ENCODE measurements at regions not wholly inside any gene's neighbourhood (a gene's known extent, or its start where the extent isn't known, plus 50 kb on each side); places are given as distances from the start of the nearest gene placed in this dataset.
"Not testable (repeated sequence)": the region's sequence is repeated elsewhere in the genome, so short reads cannot be mapped to it uniquely, and the experiment has no call there.

DNA sequence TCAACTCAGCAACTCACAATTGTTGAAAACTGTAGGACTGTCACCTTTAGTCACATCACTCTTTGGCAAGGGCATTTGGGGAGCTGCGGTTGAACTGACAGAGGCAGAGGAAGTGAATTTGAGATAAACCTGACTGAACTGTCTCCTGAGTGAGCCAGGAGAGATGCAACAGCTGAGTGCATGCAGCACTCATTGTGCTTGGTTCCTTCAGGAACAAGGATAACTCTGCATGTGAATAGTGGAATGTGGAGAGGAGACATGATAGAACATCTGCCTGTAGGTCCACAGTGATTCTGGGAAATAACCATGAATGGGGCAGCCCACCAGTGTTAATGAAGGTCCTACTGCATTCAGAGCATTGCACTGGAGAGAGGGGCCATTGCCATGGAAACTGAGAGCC, 494.7 kb downstream of the STK39 start:
- no peak overlapping the region for H3K4me3 ChIP-seq (ENCODE audit: low read depth, low read length)
- no peaks in the 10 kb centered on the region for H3K36me3 ChIP-seq (ENCODE audit: control insufficient read depth, insufficient read depth, low read length)
- no peaks in the 10 kb centered on the region for H3K9me3 ChIP-seq (ENCODE audit: control insufficient read depth, insufficient read depth, low read length)
- H3K27me3 ChIP-seq (ENCODE audit: control insufficient read depth, insufficient read depth, low read length): no peaks in the 10 kb centered on the region
- H3K9ac ChIP-seq (ENCODE audit: low read depth, low read length): no peak overlapping the region
- no peak overlapping the region for H3K27ac ChIP-seq (ENCODE audit: low read depth, low read length)
- peaks cover 44% of the 10 kb centered on the region for H3K4me1 ChIP-seq (ENCODE audit: control insufficient read depth, insufficient read depth, low read length)

GRCh38 chr2:167750675-167751074, 496.7 kb downstream of the STK39 start:
- Histone ChIP-seq H3K36me3 (ENCODE audit: control insufficient read depth, insufficient read depth, low read length) (no peaks in the 10 kb centered on the region), H3K4me1 (ENCODE audit: control insufficient read depth, insufficient read depth, low read length) (peaks cover 29% of the 10 kb centered on the region), H3K27me3 (ENCODE audit: control insufficient read depth, insufficient read depth, low read length) (no peaks in the 10 kb centered on the region), H3K27ac (ENCODE audit: low read depth, low read length) (no peak overlapping the region), H3K9me3 (ENCODE audit: control insufficient read depth, insufficient read depth, low read length) (no peaks in the 10 kb centered on the region), H3K4me3 (ENCODE audit: low read depth, low read length) (no peak overlapping the region), H3K9ac (ENCODE audit: low read depth, low read length) (no peak overlapping the region)

DNA sequence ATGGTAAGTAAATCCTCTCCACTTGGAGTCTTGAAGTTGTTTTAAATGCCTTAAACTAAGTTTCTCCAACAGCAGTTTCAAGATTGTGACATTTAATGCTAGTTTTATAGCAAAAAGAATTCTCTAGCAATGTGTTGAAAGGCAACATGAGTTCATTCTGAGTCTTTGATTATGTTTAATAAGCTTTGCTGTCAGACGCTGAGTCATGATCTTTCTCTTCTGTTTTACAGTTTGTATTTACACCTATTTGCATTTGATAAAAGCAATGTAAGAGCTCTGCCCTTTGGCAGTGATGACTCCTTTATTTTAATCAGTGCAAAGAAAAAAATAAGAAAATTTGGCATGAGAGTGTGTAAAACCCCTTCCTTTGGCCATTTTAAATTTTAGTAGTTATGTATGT, 497.7 kb downstream of the STK39 start:
- H3K27ac ChIP-seq (ENCODE audit: low read depth, low read length): no peak overlapping the region

DNA sequence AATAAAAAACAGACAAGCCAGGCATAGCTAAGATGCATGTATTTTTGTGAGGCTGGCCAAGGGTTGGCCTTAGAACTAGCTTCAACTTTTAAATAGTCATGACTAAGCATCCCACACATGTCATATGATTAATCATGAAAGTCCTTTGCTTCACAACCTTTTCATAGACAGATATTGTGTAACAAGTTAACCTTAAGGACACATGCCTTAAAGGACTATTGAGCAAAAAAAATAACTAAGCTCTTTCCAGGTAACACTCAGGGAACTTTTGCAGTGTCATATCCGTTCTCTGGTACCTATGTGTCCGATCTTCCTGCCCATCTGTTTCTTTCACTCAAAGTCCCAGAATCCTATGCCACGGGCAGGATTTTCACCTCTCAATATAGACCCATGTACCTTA, 498.4 kb downstream of the STK39 start:
- Histone ChIP-seq H3K36me3 (ENCODE audit: control insufficient read depth, insufficient read depth, low read length) (no peaks in the 10 kb centered on the region), H3K9me3 (ENCODE audit: control insufficient read depth, insufficient read depth, low read length) (no peaks in the 10 kb centered on the region), H3K27ac (ENCODE audit: low read depth, low read length) (no peak overlapping the region), H3K9ac (ENCODE audit: low read depth, low read length) (no peak overlapping the region), H3K27me3 (ENCODE audit: control insufficient read depth, insufficient read depth, low read length) (no peaks in the 10 kb centered on the region), H3K4me1 (ENCODE audit: control insufficient read depth, insufficient read depth, low read length) (peaks cover 25% of the 10 kb centered on the region), H3K4me3 (ENCODE audit: low read depth, low read length) (no peak overlapping the region)

More for the DNA sequence above, 497.7 kb downstream of the STK39 start:
- Histone ChIP-seq H3K36me3 (ENCODE audit: control insufficient read depth, insufficient read depth, low read length) (no peaks in the 10 kb centered on the region), H3K9ac (ENCODE audit: low read depth, low read length) (no peak overlapping the region), H3K4me3 (ENCODE audit: low read depth, low read length) (no peak overlapping the region), H3K4me1 (ENCODE audit: control insufficient read depth, insufficient read depth, low read length) (peaks cover 29% of the 10 kb centered on the region), H3K9me3 (ENCODE audit: control insufficient read depth, insufficient read depth, low read length) (no peaks in the 10 kb centered on the region), H3K27me3 (ENCODE audit: control insufficient read depth, insufficient read depth, low read length) (no peaks in the 10 kb centered on the region)

DNA sequence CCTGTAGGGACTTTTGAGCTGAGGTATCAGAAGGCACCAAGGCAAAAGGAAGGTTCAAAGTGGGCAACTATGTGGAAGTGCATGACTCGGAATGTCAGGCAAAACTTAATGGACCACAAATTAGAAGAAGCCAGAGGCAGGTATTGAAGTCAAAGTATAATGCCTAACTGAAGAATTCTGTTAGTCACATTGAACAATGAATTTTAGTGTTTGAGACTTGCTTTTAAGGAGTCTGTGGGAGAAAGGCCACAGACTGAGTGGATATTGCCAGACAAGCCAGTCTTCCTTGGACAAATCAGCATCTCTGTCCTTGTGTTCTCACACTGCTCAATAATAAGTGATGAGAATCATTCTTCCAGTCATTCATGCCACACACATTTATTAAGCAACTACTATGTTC, 498.9 kb downstream of the STK39 start:
- peaks cover 20% of the 10 kb centered on the region for H3K4me1 ChIP-seq (ENCODE audit: control insufficient read depth, insufficient read depth, low read length)
- no peaks in the 10 kb centered on the region for H3K9me3 ChIP-seq (ENCODE audit: control insufficient read depth, insufficient read depth, low read length)
- no peak overlapping the region for H3K4me3 ChIP-seq (ENCODE audit: low read depth, low read length)
- no peak overlapping the region for H3K9ac ChIP-seq (ENCODE audit: low read depth, low read length)
- H3K36me3 ChIP-seq (ENCODE audit: control insufficient read depth, insufficient read depth, low read length): no peaks in the 10 kb centered on the region
- no peak overlapping the region for H3K27ac ChIP-seq (ENCODE audit: low read depth, low read length)
- H3K27me3 ChIP-seq (ENCODE audit: control insufficient read depth, insufficient read depth, low read length): no peaks in the 10 kb centered on the region

- Histone ChIP-seq H3K9me3 (ENCODE audit: control insufficient read depth, insufficient read depth, low read length) (no peaks in the 10 kb centered on the region), H3K9ac (ENCODE audit: low read depth, low read length) (no peak overlapping the region), H3K4me3 (ENCODE audit: low read depth, low read length) (no peak overlapping the region), H3K27me3 (ENCODE audit: control insufficient read depth, insufficient read depth, low read length) (no peaks in the 10 kb centered on the region), H3K27ac (ENCODE audit: low read depth, low read length) (no peak overlapping the region), H3K4me1 (ENCODE audit: control insufficient read depth, insufficient read depth, low read length) (peaks cover 9% of the 10 kb centered on the region; the same call in 1 of the 2 replicates), H3K36me3 (ENCODE audit: control insufficient read depth, insufficient read depth, low read length) (no peaks in the 10 kb centered on the region)
These were observed 501.7 kb downstream of the STK39 start for GRCh38 chr2:167745667-167746066.

DNA sequence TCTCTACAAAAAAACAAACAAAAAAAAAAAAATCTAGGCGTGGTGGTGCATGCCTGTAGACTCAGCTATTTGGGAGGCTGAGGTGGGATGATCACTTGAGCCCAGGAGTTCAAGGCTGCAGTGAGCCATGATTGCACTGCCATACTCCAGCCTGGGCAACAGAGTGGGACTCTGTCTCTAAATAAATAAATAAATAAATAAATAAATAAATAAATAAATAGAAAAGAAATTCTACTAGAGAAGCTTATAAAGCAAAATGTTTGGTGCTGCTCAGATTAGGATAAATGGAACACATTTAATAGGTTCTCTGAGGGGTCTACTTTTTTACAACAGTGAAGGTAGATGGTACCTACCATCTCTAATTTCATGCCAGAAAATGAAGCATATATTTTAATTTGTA, 507.5 kb downstream of the STK39 start:
- not testable (repeated sequence) for H3K27ac ChIP-seq (ENCODE audit: low read depth, low read length); H3K9ac ChIP-seq (ENCODE audit: low read depth, low read length); H3K9me3 ChIP-seq (ENCODE audit: control insufficient read depth, insufficient read depth, low read length); H3K4me3 ChIP-seq (ENCODE audit: low read depth, low read length); H3K4me1 ChIP-seq (ENCODE audit: control insufficient read depth, insufficient read depth, low read length); H3K36me3 ChIP-seq (ENCODE audit: control insufficient read depth, insufficient read depth, low read length); H3K27me3 ChIP-seq (ENCODE audit: control insufficient read depth, insufficient read depth, low read length)

DNA sequence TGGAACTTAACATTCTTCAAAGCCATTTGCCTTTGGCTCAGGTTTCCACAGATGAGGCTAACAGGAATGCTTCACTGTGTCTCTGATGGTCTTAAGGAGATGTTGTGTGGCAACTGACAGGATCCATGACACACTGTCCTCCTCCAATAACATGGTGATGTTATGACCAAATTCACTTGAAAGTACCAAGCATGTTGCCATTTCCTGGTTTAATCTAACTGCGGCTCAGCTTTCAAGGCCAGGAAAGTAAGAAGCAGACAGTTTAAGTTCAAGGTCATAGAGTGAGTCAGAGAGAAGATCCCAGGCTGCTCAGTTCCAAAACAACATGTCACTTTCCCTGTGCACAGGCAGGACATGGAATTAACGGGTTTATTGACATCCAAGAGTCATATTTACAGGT, 513.6 kb downstream of the STK39 start:
- no peak overlapping the region for H3K9ac ChIP-seq (ENCODE audit: low read depth, low read length)
- no peaks in the 10 kb centered on the region for H3K36me3 ChIP-seq (ENCODE audit: control insufficient read depth, insufficient read depth, low read length)
- peaks cover 33% of the 10 kb centered on the region for H3K4me1 ChIP-seq (ENCODE audit: control insufficient read depth, insufficient read depth, low read length)
- no peaks in the 10 kb centered on the region for H3K27me3 ChIP-seq (ENCODE audit: control insufficient read depth, insufficient read depth, low read length)
- H3K4me3 ChIP-seq (ENCODE audit: low read depth, low read length): no peak overlapping the region
- H3K9me3 ChIP-seq (ENCODE audit: control insufficient read depth, insufficient read depth, low read length): no peaks in the 10 kb centered on the region
- H3K27ac ChIP-seq (ENCODE audit: low read depth, low read length): no peak overlapping the region

DNA sequence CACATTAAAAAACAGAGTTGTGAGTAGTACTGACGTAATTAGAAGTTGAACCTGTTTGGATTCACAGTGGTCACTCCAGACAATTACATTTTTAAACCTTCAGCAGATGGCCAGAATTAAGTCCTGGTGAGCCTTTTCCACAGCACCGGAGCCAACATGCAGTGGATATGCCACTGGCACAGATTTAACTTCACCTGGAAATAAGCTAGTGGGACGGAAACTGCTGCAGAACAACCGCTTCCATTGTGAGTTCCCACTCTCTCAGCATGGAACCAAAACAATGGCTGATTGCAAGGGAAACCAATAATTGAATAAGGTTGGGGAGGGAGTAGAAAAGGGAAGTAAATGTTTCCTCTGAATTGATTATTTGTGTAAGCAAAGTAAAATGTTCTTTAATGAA, 515.1 kb downstream of the STK39 start:
- Histone ChIP-seq H3K27me3 (ENCODE audit: control insufficient read depth, insufficient read depth, low read length) (no peaks in the 10 kb centered on the region), H3K36me3 (ENCODE audit: control insufficient read depth, insufficient read depth, low read length) (no peaks in the 10 kb centered on the region), H3K4me3 (ENCODE audit: low read depth, low read length) (no peak overlapping the region), H3K9ac (ENCODE audit: low read depth, low read length) (no peak overlapping the region), H3K27ac (ENCODE audit: low read depth, low read length) (peak overlapping the region; percentile 39), H3K9me3 (ENCODE audit: control insufficient read depth, insufficient read depth, low read length) (no peaks in the 10 kb centered on the region), H3K4me1 (ENCODE audit: control insufficient read depth, insufficient read depth, low read length) (peaks cover 33% of the 10 kb centered on the region)

- no peak overlapping the region for H3K27ac ChIP-seq (ENCODE audit: low read depth, low read length)
- H3K4me1 ChIP-seq (ENCODE audit: control insufficient read depth, insufficient read depth, low read length): peaks cover 33% of the 10 kb centered on the region
- H3K27me3 ChIP-seq (ENCODE audit: control insufficient read depth, insufficient read depth, low read length): no peaks in the 10 kb centered on the region
- no peaks in the 10 kb centered on the region for H3K36me3 ChIP-seq (ENCODE audit: control insufficient read depth, insufficient read depth, low read length)
- H3K9me3 ChIP-seq (ENCODE audit: control insufficient read depth, insufficient read depth, low read length): no peaks in the 10 kb centered on the region
- H3K9ac ChIP-seq (ENCODE audit: low read depth, low read length): no peak overlapping the region
- no peak overlapping the region for H3K4me3 ChIP-seq (ENCODE audit: low read depth, low read length)
These were observed 517.5 kb downstream of the STK39 start for GRCh38 chr2:167729911-167730310.

DNA sequence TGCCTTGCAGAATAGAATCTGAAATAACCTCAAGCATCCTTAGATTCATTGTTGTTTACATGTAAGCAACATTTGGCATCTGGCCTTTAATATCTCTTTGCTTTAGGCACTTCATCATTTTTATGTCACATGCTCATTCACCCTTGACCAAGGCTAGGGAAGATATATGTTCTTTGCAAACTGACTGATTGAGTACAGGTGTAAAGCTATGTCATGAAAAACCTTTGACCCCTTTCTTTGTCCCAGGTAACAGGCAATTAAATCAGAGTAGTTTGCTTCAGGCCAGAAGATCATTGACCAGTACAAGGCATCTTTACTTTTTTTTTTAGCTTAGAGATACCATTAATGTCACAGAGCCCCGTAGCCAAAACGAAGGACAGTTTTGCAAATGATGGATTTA, 520.6 kb downstream of the STK39 start:
- Histone ChIP-seq H3K9ac (ENCODE audit: low read depth, low read length) (no peak overlapping the region), H3K27ac (ENCODE audit: low read depth, low read length) (no peak overlapping the region), H3K36me3 (ENCODE audit: control insufficient read depth, insufficient read depth, low read length) (no peaks in the 10 kb centered on the region), H3K9me3 (ENCODE audit: control insufficient read depth, insufficient read depth, low read length) (no peaks in the 10 kb centered on the region), H3K4me1 (ENCODE audit: control insufficient read depth, insufficient read depth, low read length) (peaks cover 27% of the 10 kb centered on the region), H3K27me3 (ENCODE audit: control insufficient read depth, insufficient read depth, low read length) (no peaks in the 10 kb centered on the region), H3K4me3 (ENCODE audit: low read depth, low read length) (no peak overlapping the region)

- H3K9me3 ChIP-seq (ENCODE audit: control insufficient read depth, insufficient read depth, low read length): no peaks in the 10 kb centered on the region
- no peaks in the 10 kb centered on the region for H3K27me3 ChIP-seq (ENCODE audit: control insufficient read depth, insufficient read depth, low read length)
- no peaks in the 10 kb centered on the region for H3K36me3 ChIP-seq (ENCODE audit: control insufficient read depth, insufficient read depth, low read length)
- no peak overlapping the region for H3K27ac ChIP-seq (ENCODE audit: low read depth, low read length)
- H3K4me1 ChIP-seq (ENCODE audit: control insufficient read depth, insufficient read depth, low read length): peaks cover 26% of the 10 kb centered on the region
- H3K4me3 ChIP-seq (ENCODE audit: low read depth, low read length): no peak overlapping the region
- no peak overlapping the region for H3K9ac ChIP-seq (ENCODE audit: low read depth, low read length)
These were observed 525.8 kb downstream of the STK39 start for GRCh38 chr2:167721593-167721992.

All from HUES48 (cell line).